GM06990 (cell line): ENCODE measurements at regions not wholly inside any gene's neighbourhood (a gene's known extent, or its start where the extent isn't known, plus 50 kb on each side); places are given as distances from the start of the nearest gene placed in this dataset.

Experiments used
- DNase-seq: peaks from one replicate; pipeline ENCODE4 v3.0.0-alpha.2; 2011; ENCODE audit not compliant: insufficient read length; ENCODE audit errors: extremely low read depth
- H3K27me3 ChIP-seq: replicated peaks from 2 replicates; pipeline ENCODE4 v1.6.0; 2011; ENCODE audit warnings: low read length; ENCODE audit not compliant: control insufficient read depth, insufficient read depth
- H3K36me3 ChIP-seq: 2 replicates; pipeline ENCODE4 v1.5.1; 2011; ENCODE audit warnings: low read length; ENCODE audit not compliant: control insufficient read depth, insufficient read depth
- H3K4me3 ChIP-seq: replicated peaks from 2 replicates; pipeline ENCODE4 v1.5.1; 2011; ENCODE audit warnings: low read depth, mild to moderate bottlenecking, control low read depth, low read length
- TF ChIP-seq, protein P1 (sequence below): IDR thresholded peaks from 2 replicates; pipeline ENCODE4 v1.5.1; 2011; ENCODE audit warnings: low read length, control low read depth, mild to moderate bottlenecking, inconsistent platforms; ENCODE audit not compliant: insufficient read depth, poor library complexity, severe bottlenecking

GRCh38 chr15:92565351-92566125 lies 90.0 kb downstream of the FAM174B start:
- Histone ChIP-seq H3K4me3 (no peak overlapping the region), H3K36me3 (no peaks in the 10 kb centered on the region), H3K27me3 (no peaks in the 10 kb centered on the region)
- TF ChIP-seq, protein P1, sequence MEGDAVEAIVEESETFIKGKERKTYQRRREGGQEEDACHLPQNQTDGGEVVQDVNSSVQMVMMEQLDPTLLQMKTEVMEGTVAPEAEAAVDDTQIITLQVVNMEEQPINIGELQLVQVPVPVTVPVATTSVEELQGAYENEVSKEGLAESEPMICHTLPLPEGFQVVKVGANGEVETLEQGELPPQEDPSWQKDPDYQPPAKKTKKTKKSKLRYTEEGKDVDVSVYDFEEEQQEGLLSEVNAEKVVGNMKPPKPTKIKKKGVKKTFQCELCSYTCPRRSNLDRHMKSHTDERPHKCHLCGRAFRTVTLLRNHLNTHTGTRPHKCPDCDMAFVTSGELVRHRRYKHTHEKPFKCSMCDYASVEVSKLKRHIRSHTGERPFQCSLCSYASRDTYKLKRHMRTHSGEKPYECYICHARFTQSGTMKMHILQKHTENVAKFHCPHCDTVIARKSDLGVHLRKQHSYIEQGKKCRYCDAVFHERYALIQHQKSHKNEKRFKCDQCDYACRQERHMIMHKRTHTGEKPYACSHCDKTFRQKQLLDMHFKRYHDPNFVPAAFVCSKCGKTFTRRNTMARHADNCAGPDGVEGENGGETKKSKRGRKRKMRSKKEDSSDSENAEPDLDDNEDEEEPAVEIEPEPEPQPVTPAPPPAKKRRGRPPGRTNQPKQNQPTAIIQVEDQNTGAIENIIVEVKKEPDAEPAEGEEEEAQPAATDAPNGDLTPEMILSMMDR: no peak
- no peak for DNase-seq

DNA sequence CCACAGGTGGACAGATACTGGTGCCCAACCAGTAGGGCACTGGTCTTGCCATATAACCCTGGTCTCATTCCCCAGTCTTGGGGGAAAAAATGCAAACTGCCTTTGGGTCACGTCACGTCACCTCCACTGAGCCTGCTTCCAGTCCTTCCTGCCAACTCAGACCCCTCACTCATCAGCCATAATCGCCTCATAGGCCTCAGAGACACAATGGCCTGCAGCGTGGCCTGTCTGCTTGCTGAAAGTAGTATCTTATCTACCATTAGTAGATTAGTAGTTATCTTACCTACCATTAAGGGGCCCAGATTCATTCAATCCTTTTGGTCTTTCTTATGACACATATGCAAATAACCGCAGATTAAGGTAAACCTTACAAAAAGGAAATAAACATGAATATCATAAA lies 93.8 kb downstream of the FAM174B start:
- no peak for DNase-seq
- H3K4me3 ChIP-seq: no peak overlapping the region
- no peaks in the 10 kb centered on the region for H3K27me3 ChIP-seq
- TF ChIP-seq, protein P1: no peak
- H3K36me3 ChIP-seq: no peaks in the 10 kb centered on the region

GRCh38 chr15:92553317-92553716 lies 102.3 kb downstream of the FAM174B start:
- Histone ChIP-seq H3K36me3 (no peaks in the 10 kb centered on the region), H3K4me3 (no peak overlapping the region), H3K27me3 (no peaks in the 10 kb centered on the region)
- no peak for DNase-seq
- TF ChIP-seq, protein P1: no peak

DNA sequence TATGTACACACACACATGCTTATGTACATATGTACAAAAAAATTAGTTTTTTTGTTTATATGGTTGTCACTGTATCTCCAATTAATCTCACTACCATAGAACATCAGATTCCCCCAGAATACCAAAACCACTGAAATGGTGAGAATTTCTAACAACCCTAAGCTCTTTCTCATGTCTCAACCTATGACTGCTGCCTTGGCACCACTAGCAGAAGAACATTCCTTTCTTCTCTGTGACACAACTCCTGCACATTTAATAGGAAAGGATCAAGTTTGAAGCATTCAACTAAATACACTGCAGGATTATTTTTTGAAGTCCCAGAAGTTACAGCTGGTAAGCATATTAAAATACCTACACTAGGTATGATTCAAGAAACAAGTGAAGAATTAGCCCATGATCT lies 109.6 kb downstream of the FAM174B start:
- Histone ChIP-seq H3K4me3 (no peak overlapping the region), H3K27me3 (no peaks in the 10 kb centered on the region), H3K36me3 (no peaks in the 10 kb centered on the region)
- no peak for DNase-seq
- TF ChIP-seq, protein P1: no peak

GRCh38 chr15:92541291-92542200 lies 114.0 kb downstream of the FAM174B start:
- Histone ChIP-seq H3K27me3 (no peaks in the 10 kb centered on the region), H3K4me3 (no peak overlapping the region), H3K36me3 (no peaks in the 10 kb centered on the region)
- TF ChIP-seq, protein P1: no peak
- no peak for DNase-seq
